Peyer's patch (tissue), 4 donors: ENCODE measurements at regions not wholly inside any gene's neighbourhood (a gene's known extent, or its start where the extent isn't known, plus 50 kb on each side); places are given as distances from the start of the nearest gene placed in this dataset.

Experiments
- POLR2A ChIP-seq, 2 donors: fragments of 450-650 bp; IDR thresholded peaks; one replicate each; pipeline ENCODE4 v1.5.1; 2017; ENCODE audit warnings: antibody characterized with exemption in 2 of 2, mild to moderate bottlenecking in 2 of 2, moderate library complexity in 2 of 2
- TF ChIP-seq, protein P1 (sequence below), 6 experiments: fragments of 450-650 bp in 4 of 6; fragments of 200-600 bp in 2 of 6; sonication (generic) in 1 of 6; IDR thresholded peaks; one replicate each; pipeline ENCODE4 v1.5.1; 2017 to 2019; ENCODE audit warnings: antibody characterized with exemption in 6 of 6, mild to moderate bottlenecking in 3 of 6, moderate library complexity in 1 of 6

DNA sequence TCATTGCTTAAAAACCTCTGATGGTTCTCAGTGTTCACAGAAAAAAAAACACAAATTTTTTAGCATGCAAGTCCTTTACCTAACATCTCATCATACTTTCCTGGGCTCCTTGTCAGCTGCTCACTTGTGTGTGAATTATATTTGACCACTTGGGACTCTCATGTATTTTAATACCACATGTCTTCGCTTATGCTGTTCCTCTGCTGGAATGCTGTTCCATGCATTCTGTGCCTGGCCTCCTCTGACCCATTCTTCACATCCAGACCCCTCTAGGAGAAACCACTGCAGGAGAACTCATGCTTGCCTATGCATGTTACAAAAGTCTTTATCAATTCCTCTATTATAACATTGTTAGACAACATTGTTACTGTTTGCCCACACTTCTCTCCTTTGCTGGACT, 157.6 kb downstream of the PDGFRA start:
- TF ChIP-seq, protein P1, sequence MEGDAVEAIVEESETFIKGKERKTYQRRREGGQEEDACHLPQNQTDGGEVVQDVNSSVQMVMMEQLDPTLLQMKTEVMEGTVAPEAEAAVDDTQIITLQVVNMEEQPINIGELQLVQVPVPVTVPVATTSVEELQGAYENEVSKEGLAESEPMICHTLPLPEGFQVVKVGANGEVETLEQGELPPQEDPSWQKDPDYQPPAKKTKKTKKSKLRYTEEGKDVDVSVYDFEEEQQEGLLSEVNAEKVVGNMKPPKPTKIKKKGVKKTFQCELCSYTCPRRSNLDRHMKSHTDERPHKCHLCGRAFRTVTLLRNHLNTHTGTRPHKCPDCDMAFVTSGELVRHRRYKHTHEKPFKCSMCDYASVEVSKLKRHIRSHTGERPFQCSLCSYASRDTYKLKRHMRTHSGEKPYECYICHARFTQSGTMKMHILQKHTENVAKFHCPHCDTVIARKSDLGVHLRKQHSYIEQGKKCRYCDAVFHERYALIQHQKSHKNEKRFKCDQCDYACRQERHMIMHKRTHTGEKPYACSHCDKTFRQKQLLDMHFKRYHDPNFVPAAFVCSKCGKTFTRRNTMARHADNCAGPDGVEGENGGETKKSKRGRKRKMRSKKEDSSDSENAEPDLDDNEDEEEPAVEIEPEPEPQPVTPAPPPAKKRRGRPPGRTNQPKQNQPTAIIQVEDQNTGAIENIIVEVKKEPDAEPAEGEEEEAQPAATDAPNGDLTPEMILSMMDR (IDR thresholded peaks at IDR 0.05): no peak
- TF ChIP-seq POLR2A (IDR thresholded peaks at IDR 0.05): no peak
